H1 (cell line): ENCODE measurements at regions not wholly inside any gene's neighbourhood (a gene's known extent, or its start where the extent isn't known, plus 50 kb on each side); places are given as distances from the start of the nearest gene placed in this dataset.

Experiments used
- CTCF ChIA-PET: fragments of 300-600 bp; sonication (Branson Sonifier 250); formaldehyde crosslinking; loops from one replicate; lab custom pipeline; 2021; ENCODE audit not compliant: partially characterized antibody; lab: Charles Lee
- POLR2A ChIA-PET: fragments of 300-600 bp; sonication (Branson Sonifier 250); formaldehyde crosslinking; loops from one replicate; lab custom pipeline; 2021; ENCODE audit warnings: inconsistent platforms; ENCODE audit not compliant: partially characterized antibody; lab: Charles Lee
- DNase-seq, 2 experiments: peaks; one replicate each; pipeline versions ENCODE4 v3.0.0 to v3.0.0-alpha.2; 2010 to 2022; ENCODE audit warnings: low spot score in 2 of 2, low read depth in 1 of 2, mixed read lengths in 1 of 2
- FAIRE-seq: peaks from 2 replicates; lab custom pipeline; 2011; peaks lifted over from hg19 to GRCh38; lab: Jason Lieb, UNC
- H2AFZ ChIP-seq: 2 replicates; pipeline ENCODE4 v1.8.1; 2012; ENCODE audit warnings: low read length, inconsistent platforms
- H2AK5ac ChIP-seq: 2 replicates; pipeline ENCODE4 v1.6.1; 2013; ENCODE audit warnings: low read depth, low read length
- H2BK120ac ChIP-seq: replicated peaks from 2 replicates; pipeline ENCODE3; 2013; ENCODE audit warnings: low read depth, low read length, inconsistent platforms
- H2BK12ac ChIP-seq: 2 replicates; pipeline ENCODE4 v1.6.1; 2013; ENCODE audit warnings: low read depth, low read length
- H2BK15ac ChIP-seq: 2 replicates; pipeline ENCODE4 v1.6.1; 2013; ENCODE audit warnings: low read length
- H2BK20ac ChIP-seq: 2 replicates; pipeline ENCODE4 v1.6.1; 2013; ENCODE audit warnings: low read length
- H2BK5ac ChIP-seq: 2 replicates; pipeline ENCODE4 v1.6.1; 2013; ENCODE audit warnings: low read depth, low read length
- H3K14ac ChIP-seq: 2 replicates; pipeline ENCODE4 v1.6.1; 2013; ENCODE audit warnings: inconsistent platforms; ENCODE audit not compliant: insufficient read length
- H3K18ac ChIP-seq: 2 replicates; pipeline ENCODE4 v1.6.1; 2013; ENCODE audit warnings: low read length; ENCODE audit errors: extremely low read depth
- H3K23ac ChIP-seq: 2 replicates; pipeline ENCODE4 v1.6.1; 2013; ENCODE audit warnings: inconsistent platforms; ENCODE audit not compliant: insufficient read length
- H3K23me2 ChIP-seq: 2 replicates; pipeline ENCODE4 v1.6.1; 2013; ENCODE audit warnings: low read depth, low read length
- H3K27ac ChIP-seq: 2 replicates; pipeline ENCODE4 v1.6.1; 2011; ENCODE audit warnings: low read depth, low read length, inconsistent platforms
- H3K27me3 ChIP-seq, 4 experiments: replicated peaks in 1 of 4; 1 replicate in 1 of 4; 2 replicates in 3 of 4; pipeline versions ENCODE4 v1.6.1 to v1.8.1; 2011 to 2013; ENCODE audit warnings: low read length in 3 of 4, mild to moderate bottlenecking in 3 of 4, inconsistent platforms in 2 of 4, mixed read lengths in 2 of 4, moderate library complexity in 1 of 4; ENCODE audit not compliant: control insufficient read depth in 3 of 4, insufficient read depth in 3 of 4; ENCODE audit errors: extremely low read depth in 1 of 4
- H3K36me3 ChIP-seq, 4 experiments: 2 replicates each; pipeline versions ENCODE4 v1.6.1 to v1.8.1; 2011 to 2013; ENCODE audit warnings: mild to moderate bottlenecking in 4 of 4, low read length in 3 of 4, moderate library complexity in 2 of 4, control low read depth in 1 of 4, inconsistent platforms in 1 of 4; ENCODE audit not compliant: insufficient read depth in 4 of 4, control insufficient read depth in 2 of 4
- H3K4ac ChIP-seq: replicated peaks from 2 replicates; pipeline ENCODE3; 2013; ENCODE audit warnings: low read length, low read depth, mixed read lengths, inconsistent platforms; ENCODE audit not compliant: insufficient read length
- H3K4me1 ChIP-seq, 4 experiments: replicated peaks in 1 of 4; 1 replicate in 1 of 4; 2 replicates in 3 of 4; pipeline versions ENCODE4 v1.6.1 to v1.8.1; 2011 to 2013; ENCODE audit warnings: low read length in 3 of 4, inconsistent platforms in 2 of 4, mixed read lengths in 1 of 4; ENCODE audit not compliant: insufficient read depth in 4 of 4, control insufficient read depth in 3 of 4
- H3K4me2 ChIP-seq, 2 experiments: 2 replicates each; pipeline versions ENCODE4 v1.6.1 to v1.8.1; 2011 to 2013; ENCODE audit warnings: low read depth in 2 of 2, low read length in 2 of 2, control low read depth in 1 of 2, inconsistent platforms in 1 of 2, mild to moderate bottlenecking in 1 of 2; ENCODE audit not compliant: insufficient read depth in 1 of 2
- H3K4me3 ChIP-seq, 4 experiments: fragments of 200-600, 300-600 bp in 1 of 4; sonication (generic), shearing (Covaris generic), sonication (Bioruptor Twin) in 1 of 4; 2 replicates each; pipeline versions ENCODE4 v1.5.1 to v1.8.1; 2011 to 2016; ENCODE audit warnings: low read length in 4 of 4, low read depth in 3 of 4, control low read depth in 2 of 4, inconsistent platforms in 2 of 4, mild to moderate bottlenecking in 2 of 4, mixed read lengths in 1 of 4, moderate library complexity in 1 of 4; ENCODE audit not compliant: insufficient read depth in 2 of 4; ENCODE audit errors: extremely low read depth in 1 of 4
- H3K56ac ChIP-seq: replicated peaks from 2 replicates; pipeline ENCODE3; 2013; ENCODE audit warnings: low read depth, mild to moderate bottlenecking, mixed read lengths, low read length, inconsistent platforms; ENCODE audit not compliant: insufficient read length
- H3K79me1 ChIP-seq: 2 replicates; pipeline ENCODE4 v1.6.1; 2013; ENCODE audit warnings: low read depth, low read length, control low read depth
- H3K79me2 ChIP-seq, 2 experiments: 2 replicates each; pipeline versions ENCODE4 v1.6.1 to v1.8.1; 2012 to 2013; ENCODE audit warnings: low read length in 2 of 2, mild to moderate bottlenecking in 2 of 2, inconsistent platforms in 1 of 2; ENCODE audit not compliant: insufficient read depth in 2 of 2, control insufficient read depth in 1 of 2
- H3K9ac ChIP-seq, 4 experiments: replicated peaks in 1 of 4; 1 replicate in 1 of 4; 2 replicates in 3 of 4; pipeline versions ENCODE4 v1.6.1 to v1.8.1; 2011 to 2013; ENCODE audit warnings: low read depth in 3 of 4, low read length in 3 of 4, control low read depth in 2 of 4, mild to moderate bottlenecking in 2 of 4, moderate library complexity in 2 of 4, inconsistent platforms in 1 of 4; ENCODE audit errors: extremely low read depth in 1 of 4
- H3K9me3 ChIP-seq, 2 experiments: 2 replicates each; pipeline versions ENCODE4 v1.6.1 to v1.8.1; 2012 to 2013; ENCODE audit warnings: mild to moderate bottlenecking in 2 of 2, moderate library complexity in 2 of 2, control low read depth in 1 of 2, inconsistent platforms in 1 of 2, low read depth in 1 of 2, low read length in 1 of 2, mixed read lengths in 1 of 2; ENCODE audit not compliant: insufficient read depth in 2 of 2
- H4K20me1 ChIP-seq, 2 experiments: replicated peaks in 1 of 2; 2 replicates each; pipeline versions ENCODE3 to v1.8.1; 2011 to 2013; ENCODE audit warnings: inconsistent platforms in 2 of 2, low read length in 2 of 2, mild to moderate bottlenecking in 1 of 2; ENCODE audit not compliant: insufficient read depth in 2 of 2, control insufficient read depth in 1 of 2
- H4K5ac ChIP-seq: 2 replicates; pipeline ENCODE4 v1.6.1; 2013; ENCODE audit warnings: low read length, low read depth, mixed read lengths, inconsistent platforms; ENCODE audit not compliant: insufficient read length
- H4K8ac ChIP-seq: 2 replicates; pipeline ENCODE4 v1.8.0; 2013; ENCODE audit warnings: mild to moderate bottlenecking, moderate library complexity, low read length, inconsistent platforms; ENCODE audit not compliant: insufficient read depth; ENCODE audit errors: extremely low read depth
- H4K91ac ChIP-seq: replicated peaks from 2 replicates; pipeline ENCODE3; 2013; ENCODE audit warnings: low read length, mixed read lengths, inconsistent platforms; ENCODE audit not compliant: insufficient read length
- EP300 ChIP-seq, 2 experiments: IDR thresholded peaks; 1 replicate in 1 of 2; 2 replicates in 1 of 2; pipeline ENCODE4 v1.6.1; 2011 to 2012; ENCODE audit warnings: low read depth in 2 of 2, low read length in 2 of 2, mild to moderate bottlenecking in 2 of 2, borderline replicate concordance in 1 of 2, inconsistent platforms in 1 of 2, moderate library complexity in 1 of 2
- SRF ChIP-seq: IDR thresholded peaks from 2 replicates; pipeline ENCODE4 v1.6.1; 2011; ENCODE audit warnings: mild to moderate bottlenecking, low read depth, low read length, moderate library complexity
- TBP ChIP-seq: IDR thresholded peaks from 2 replicates; pipeline ENCODE4 v1.6.1; 2011; ENCODE audit warnings: low read depth, low read length, improper control_type of control experiment
- YY1 ChIP-seq: IDR thresholded peaks from 2 replicates; pipeline ENCODE4 v1.6.1; 2011; ENCODE audit warnings: low read depth, mild to moderate bottlenecking, low read length
- TF ChIP-seq, protein P1 (sequence below): IDR thresholded peaks from 2 replicates; pipeline ENCODE4 v1.6.1; 2012; ENCODE audit warnings: inconsistent platforms

DNA sequence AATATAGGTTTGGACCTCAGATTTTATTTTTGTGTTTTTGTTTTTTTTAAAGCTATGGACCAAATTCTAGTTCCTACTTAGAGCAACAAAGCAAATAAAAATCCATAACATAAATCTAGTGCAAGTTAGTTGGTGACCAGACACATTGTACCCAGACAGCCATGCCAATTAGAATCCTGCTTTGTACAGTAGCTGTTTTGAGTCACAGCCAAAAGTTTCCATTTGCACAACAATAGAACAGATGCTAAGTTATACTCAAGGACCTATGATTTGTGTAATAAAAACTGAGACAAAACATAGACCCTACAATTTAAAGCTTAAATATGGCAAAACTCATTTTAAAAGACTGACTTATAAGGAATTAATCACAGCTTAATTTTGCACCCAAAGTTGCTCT lies 513.1 kb upstream of the CBLB start:
- no peak overlapping the region for H4K5ac ChIP-seq
- H3K18ac ChIP-seq, result no peak overlapping the region
- H2AK5ac ChIP-seq, result no peak overlapping the region
- no peaks in the 10 kb centered on the region for H3K23me2 ChIP-seq
- no peaks in the 10 kb centered on the region for H3K4me1 ChIP-seq
- no peak overlapping the region for H3K4ac ChIP-seq
- no peak overlapping the region for H2BK12ac ChIP-seq
- no peaks in the 10 kb centered on the region; a peak in 1 of 7 replicates for H3K27me3 ChIP-seq
- no peak overlapping the region for H3K56ac ChIP-seq
- no peak overlapping the region for H2BK5ac ChIP-seq
- H4K8ac ChIP-seq, result no peak overlapping the region
- H3K9me3 ChIP-seq, result no peaks in the 10 kb centered on the region
- H3K14ac ChIP-seq, result no peak overlapping the region
- no peak overlapping the region for H3K4me3 ChIP-seq
- H3K27ac ChIP-seq, result no peak overlapping the region
- H3K9ac ChIP-seq, result no peak overlapping the region
- H3K79me1 ChIP-seq, result no peaks in the 10 kb centered on the region
- no peak overlapping the region for H4K91ac ChIP-seq
- no peak overlapping the region for H3K4me2 ChIP-seq
- no peaks in the 10 kb centered on the region for H3K36me3 ChIP-seq
- POLR2A ChIA-PET, result interaction anchor here (0.6 kb wide), 1 partner anchor 10 kb away, joined by 3 read pairs; no protein-coding TSS in a partner anchor
- H2BK15ac ChIP-seq, result no peak overlapping the region
- H3K79me2 ChIP-seq, result no peaks in the 10 kb centered on the region
- H2AFZ ChIP-seq, result no peak overlapping the region
- no peak overlapping the region for H2BK120ac ChIP-seq
- TF ChIP-seq TBP (no peak), YY1 (no peak), SRF (no peak), EP300 (IDR thresholded peaks at IDR 0.05; ENCODE audit: borderline replicate concordance in 1 of 2, low read depth in 2 of 2, low read length in 2 of 2) (no peak)
- TF ChIP-seq, protein P1, sequence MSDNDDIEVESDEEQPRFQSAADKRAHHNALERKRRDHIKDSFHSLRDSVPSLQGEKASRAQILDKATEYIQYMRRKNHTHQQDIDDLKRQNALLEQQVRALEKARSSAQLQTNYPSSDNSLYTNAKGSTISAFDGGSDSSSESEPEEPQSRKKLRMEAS, result no peak
- TF ChIP-seq, all 59 proteins: peak for 0
- H4K20me1 ChIP-seq, result no peaks in the 10 kb centered on the region
- FAIRE-seq (no peak), DNase-seq (no peak)
- no peak overlapping the region for H3K23ac ChIP-seq
- no peak overlapping the region for H2BK20ac ChIP-seq
- CTCF ChIA-PET, result interaction anchor here (0.7 kb wide), 1 partner anchor 767 kb away, joined by 3 read pairs; no protein-coding TSS in a partner anchor
